ENCODE measurements at regions not wholly inside any gene's neighbourhood (a gene's known extent, or its start where the extent isn't known, plus 50 kb on each side); places are given as distances from the start of the nearest gene placed in this dataset.

DNA sequence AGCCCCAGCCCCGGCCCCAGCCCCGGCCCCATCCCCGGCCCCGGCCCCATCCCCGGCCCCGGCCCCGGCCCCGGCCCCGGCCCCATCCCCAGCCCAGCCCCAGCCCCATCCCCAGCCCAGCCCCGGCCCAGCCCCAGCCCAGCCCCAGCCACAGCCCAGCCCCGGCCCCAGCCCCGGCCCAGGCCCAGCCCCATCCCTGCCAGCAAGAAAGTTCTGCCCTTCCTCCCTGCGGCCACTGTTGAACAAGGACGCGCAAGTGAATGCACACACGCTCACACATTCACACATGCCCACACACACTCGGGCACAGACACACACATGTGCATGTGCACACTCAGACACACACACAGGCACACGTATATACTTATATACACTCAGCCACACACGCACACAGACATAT is 287.0 kb downstream of the NDUFA10 start:
- no peaks in the 10 kb centered on the region; the same call in 1 of the 2 replicates for H3K4me1 ChIP-seq (ENCODE audit: control insufficient read depth, insufficient read depth, low read length)
- WGBS (ENCODE audit: insufficient coverage, insufficient read length), result no CpG with 5 or more reads among the region's 19 CpGs

DNA sequence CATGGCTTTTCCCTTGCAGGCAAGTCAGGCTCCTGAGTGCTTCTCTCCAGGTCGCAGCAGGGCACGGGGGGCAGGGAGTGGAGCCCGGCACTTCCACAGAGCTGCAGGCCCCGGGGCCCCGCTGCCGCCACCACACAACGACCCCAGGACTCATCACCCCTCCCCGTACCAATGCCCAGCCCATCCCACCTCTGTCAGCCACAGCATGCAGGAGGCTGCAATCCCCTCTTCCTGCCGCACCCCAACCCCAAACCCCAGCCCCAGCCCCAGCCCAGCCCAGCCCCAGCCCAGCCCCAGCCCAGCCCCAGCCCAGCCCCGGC is 288.0 kb downstream of the NDUFA10 start:
- no peak overlapping the region for H3K27ac ChIP-seq (ENCODE audit: low read length)
- H3K9me3 ChIP-seq (ENCODE audit: control insufficient read depth, insufficient read depth, low read length), result no peaks in the 10 kb centered on the region
- no peak overlapping the region for H3K4me3 ChIP-seq (ENCODE audit: low read length)
- H3K4me1 ChIP-seq (ENCODE audit: control insufficient read depth, insufficient read depth, low read length), result no peaks in the 10 kb centered on the region; the same call in 1 of the 2 replicates
- no peaks in the 10 kb centered on the region for H3K36me3 ChIP-seq (ENCODE audit: control insufficient read depth, insufficient read depth, low read length)
- no peak for DNase-seq (ENCODE audit: low read depth, low spot score)
- no CpG with 5 or more reads among the region's 10 CpGs for WGBS (ENCODE audit: insufficient coverage, insufficient read length)
- H3K27me3 ChIP-seq (ENCODE audit: control insufficient read depth, insufficient read depth, low read length), result no peaks in the 10 kb centered on the region

More for the DNA sequence above, 287.0 kb downstream of the NDUFA10 start:
- H3K27me3 ChIP-seq (ENCODE audit: control insufficient read depth, insufficient read depth, low read length), result no peaks in the 10 kb centered on the region
- H3K36me3 ChIP-seq (ENCODE audit: control insufficient read depth, insufficient read depth, low read length), result no peaks in the 10 kb centered on the region
- no peaks in the 10 kb centered on the region for H3K9me3 ChIP-seq (ENCODE audit: control insufficient read depth, insufficient read depth, low read length)
- DNase-seq (ENCODE audit: low read depth, low spot score), result no peak
- no peak overlapping the region for H3K27ac ChIP-seq (ENCODE audit: low read length)
- H3K4me3 ChIP-seq (ENCODE audit: low read length), result peak overlapping the region; percentile 25; the same call in 1 of the 2 replicates

DNA sequence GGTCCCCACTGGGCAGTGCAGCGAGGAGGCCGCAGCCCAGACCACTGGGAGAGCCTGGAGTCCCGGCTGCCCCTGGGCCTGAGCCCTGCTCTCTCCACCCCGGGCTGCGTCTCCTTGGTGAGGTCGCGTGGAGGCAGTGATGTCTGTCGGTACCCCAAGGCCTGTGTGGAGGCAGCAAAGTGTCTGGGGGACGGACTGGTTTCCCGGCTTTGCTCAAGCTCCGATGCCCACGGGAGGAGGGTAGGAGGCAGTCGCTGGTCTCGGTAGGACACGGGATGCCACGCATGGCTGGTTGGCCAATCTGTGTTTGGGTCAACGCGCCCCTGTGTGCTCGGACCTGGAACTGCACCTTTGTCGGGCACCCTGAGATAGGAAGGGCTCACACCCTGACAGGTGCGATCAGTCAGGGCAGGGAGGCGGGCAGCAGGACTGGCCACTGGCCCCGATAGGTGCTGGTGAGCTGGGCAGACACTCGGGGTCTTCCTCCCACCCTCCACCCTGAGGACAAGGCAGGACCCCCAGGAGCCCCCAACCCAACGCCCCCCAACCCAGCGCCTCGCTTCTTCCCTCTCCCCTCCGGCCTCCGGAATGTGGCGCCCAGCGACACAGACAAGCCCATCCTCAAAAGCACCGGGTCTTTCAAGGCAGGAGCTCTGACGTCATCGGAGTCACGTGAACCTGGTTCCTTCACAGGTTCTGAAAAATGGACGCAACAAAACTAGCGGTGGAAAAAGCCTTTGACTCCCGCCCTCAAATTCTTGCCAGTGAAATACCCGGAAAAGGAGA is 288.6 kb downstream of the NDUFA10 start:
- H3K27ac ChIP-seq (ENCODE audit: low read length), result no peak overlapping the region
- no peaks in the 10 kb centered on the region for H3K9me3 ChIP-seq (ENCODE audit: control insufficient read depth, insufficient read depth, low read length)
- no CpG with 5 or more reads among the region's 39 CpGs for WGBS (ENCODE audit: insufficient coverage, insufficient read length)
- H3K27me3 ChIP-seq (ENCODE audit: control insufficient read depth, insufficient read depth, low read length), result no peaks in the 10 kb centered on the region
- no peak overlapping the region for H3K4me3 ChIP-seq (ENCODE audit: low read length)
- H3K36me3 ChIP-seq (ENCODE audit: control insufficient read depth, insufficient read depth, low read length), result no peaks in the 10 kb centered on the region
- no peaks in the 10 kb centered on the region; the same call in 1 of the 2 replicates for H3K4me1 ChIP-seq (ENCODE audit: control insufficient read depth, insufficient read depth, low read length)
- no peak for DNase-seq (ENCODE audit: low read depth, low spot score)

DNA sequence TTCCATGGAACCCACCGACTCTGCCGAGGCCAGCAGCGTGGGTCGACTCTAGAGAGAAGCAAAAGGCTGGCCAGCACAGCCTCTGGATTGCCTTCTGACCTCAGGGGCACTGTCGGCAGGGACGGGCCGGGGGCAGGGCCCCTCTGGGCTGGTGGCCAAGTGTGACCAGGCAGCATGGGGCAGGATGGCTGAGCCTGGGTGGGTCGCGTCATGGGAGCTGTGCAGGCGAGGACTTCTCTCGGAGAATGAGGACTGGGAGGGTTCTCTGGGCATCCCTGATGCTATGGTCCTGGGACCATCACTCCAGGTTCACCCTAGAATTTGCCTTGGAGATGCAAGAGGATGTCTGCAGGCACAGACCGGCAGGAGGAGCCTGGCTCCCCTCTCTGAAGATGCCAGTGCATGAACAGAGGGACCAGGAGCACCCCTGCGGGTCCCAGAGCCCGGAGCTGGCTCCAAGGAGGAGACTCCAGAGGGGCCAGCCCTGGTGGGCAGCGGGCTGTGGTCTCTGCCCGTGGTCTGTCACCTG is 289.2 kb downstream of the NDUFA10 start:
- no peak overlapping the region for H3K27ac ChIP-seq (ENCODE audit: low read length)
- WGBS (ENCODE audit: insufficient coverage, insufficient read length), result no CpG with 5 or more reads among the region's 16 CpGs
- H3K27me3 ChIP-seq (ENCODE audit: control insufficient read depth, insufficient read depth, low read length), result no peaks in the 10 kb centered on the region
- no peaks in the 10 kb centered on the region for H3K36me3 ChIP-seq (ENCODE audit: control insufficient read depth, insufficient read depth, low read length)
- no peak overlapping the region for H3K4me3 ChIP-seq (ENCODE audit: low read length)
- no peak for DNase-seq (ENCODE audit: low read depth, low spot score)
- H3K4me1 ChIP-seq (ENCODE audit: control insufficient read depth, insufficient read depth, low read length), result no peaks in the 10 kb centered on the region; the same call in 1 of the 2 replicates
- no peaks in the 10 kb centered on the region for H3K9me3 ChIP-seq (ENCODE audit: control insufficient read depth, insufficient read depth, low read length)

DNA sequence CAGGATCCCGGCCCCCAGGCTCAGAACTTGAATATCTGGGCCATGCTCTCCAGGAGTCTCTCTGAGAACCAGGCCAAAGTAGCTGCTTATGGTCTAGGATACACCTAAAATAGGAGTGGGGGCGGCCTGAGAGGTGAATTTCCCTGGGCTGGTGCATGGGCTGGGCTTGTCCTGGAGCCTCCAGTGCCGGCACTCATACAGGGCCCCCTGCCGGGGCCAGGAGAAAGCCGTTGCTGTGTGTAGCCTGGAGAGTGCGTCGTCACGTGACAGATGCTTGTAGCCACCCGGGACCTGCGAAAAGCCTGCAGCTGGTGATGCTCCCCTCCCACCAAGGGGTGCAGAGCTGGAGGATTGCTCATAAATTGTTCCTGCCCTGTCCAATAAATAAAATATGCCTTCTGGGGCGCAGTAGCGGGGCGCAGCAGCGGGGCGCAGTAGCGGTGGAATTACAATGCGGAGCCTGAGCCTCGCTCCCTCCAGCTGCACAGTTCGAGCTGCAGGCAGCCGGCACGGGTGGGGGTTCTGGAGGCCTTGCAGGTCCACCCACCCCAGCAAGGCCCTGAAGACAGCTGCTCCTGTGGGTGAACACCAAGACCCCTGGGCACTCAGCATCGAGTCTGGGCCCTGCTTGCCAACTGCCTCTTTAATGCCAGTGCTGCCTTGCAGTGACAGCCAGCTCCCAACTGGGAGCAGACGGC is 289.9 kb downstream of the NDUFA10 start:
- Histone ChIP-seq H3K4me1 (ENCODE audit: control insufficient read depth, insufficient read depth, low read length) (no peaks in the 10 kb centered on the region; the same call in 1 of the 2 replicates), H3K27me3 (ENCODE audit: control insufficient read depth, insufficient read depth, low read length) (no peaks in the 10 kb centered on the region), H3K9me3 (ENCODE audit: control insufficient read depth, insufficient read depth, low read length) (no peaks in the 10 kb centered on the region), H3K36me3 (ENCODE audit: control insufficient read depth, insufficient read depth, low read length) (no peaks in the 10 kb centered on the region), H3K27ac (ENCODE audit: low read length) (no peak overlapping the region), H3K4me3 (ENCODE audit: low read length) (no peak overlapping the region)
- DNase-seq (ENCODE audit: low read depth, low spot score), result no peak
- no CpG with 5 or more reads among the region's 23 CpGs for WGBS (ENCODE audit: insufficient coverage, insufficient read length)

DNA sequence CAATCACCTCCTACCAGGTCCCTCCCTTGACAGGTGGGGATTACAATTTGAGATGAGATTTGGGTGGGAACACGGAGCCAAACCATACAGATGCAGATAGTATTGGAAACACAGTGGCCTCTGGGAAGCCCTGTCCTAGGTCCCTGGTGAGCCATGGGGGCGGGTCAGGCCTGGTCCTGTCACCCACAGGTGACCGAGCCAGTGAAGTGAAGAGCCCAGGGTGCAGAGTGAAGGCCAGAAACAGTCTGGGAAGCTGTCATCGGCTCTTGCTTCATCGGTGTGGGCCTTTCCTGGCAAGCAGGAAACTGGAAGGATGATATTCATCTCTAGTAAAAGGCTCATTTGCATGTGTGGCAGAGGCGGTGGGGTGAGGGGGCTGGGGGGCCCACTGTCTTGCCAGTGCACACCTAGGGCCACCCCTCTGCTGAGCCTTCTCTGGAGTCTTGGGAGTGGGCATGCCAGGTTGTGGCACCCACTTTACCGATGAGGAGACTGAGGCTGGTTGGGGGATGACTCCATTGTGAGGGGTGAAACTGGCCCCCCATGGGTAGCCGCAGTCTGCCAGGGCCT is 290.6 kb downstream of the NDUFA10 start:
- no peaks in the 10 kb centered on the region for H3K27me3 ChIP-seq (ENCODE audit: control insufficient read depth, insufficient read depth, low read length)
- H3K9me3 ChIP-seq (ENCODE audit: control insufficient read depth, insufficient read depth, low read length), result no peaks in the 10 kb centered on the region
- H3K4me3 ChIP-seq (ENCODE audit: low read length), result no peak overlapping the region
- no peaks in the 10 kb centered on the region for H3K36me3 ChIP-seq (ENCODE audit: control insufficient read depth, insufficient read depth, low read length)
- H3K4me1 ChIP-seq (ENCODE audit: control insufficient read depth, insufficient read depth, low read length), result no peaks in the 10 kb centered on the region; the same call in 1 of the 2 replicates
- H3K27ac ChIP-seq (ENCODE audit: low read length), result no peak overlapping the region
- no CpG with 5 or more reads among the region's 8 CpGs for WGBS (ENCODE audit: insufficient coverage, insufficient read length)
- no peak for DNase-seq (ENCODE audit: low read depth, low spot score)

DNA sequence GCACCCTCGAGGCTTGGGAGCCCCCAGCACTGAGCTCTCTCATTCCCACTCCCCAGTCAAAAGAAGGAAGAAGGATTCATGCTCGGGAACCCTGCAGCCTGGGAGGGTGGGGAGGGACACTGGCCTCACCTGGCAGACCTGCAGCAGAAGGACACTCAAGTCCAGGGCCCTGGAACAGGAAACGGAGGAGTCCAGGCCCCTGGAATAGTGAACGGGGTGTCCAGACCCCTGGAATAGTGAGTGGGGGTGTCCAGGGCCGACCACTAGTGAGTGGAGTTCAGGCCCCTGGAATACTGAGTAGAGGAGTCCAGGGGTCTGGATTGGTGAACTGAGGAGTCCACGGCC is 292.5 kb downstream of the NDUFA10 start:
- Histone ChIP-seq H3K9me3 (ENCODE audit: control insufficient read depth, insufficient read depth, low read length) (no peaks in the 10 kb centered on the region), H3K4me3 (ENCODE audit: low read length) (no peak overlapping the region), H3K27me3 (ENCODE audit: control insufficient read depth, insufficient read depth, low read length) (no peaks in the 10 kb centered on the region), H3K27ac (ENCODE audit: low read length) (no peak overlapping the region), H3K4me1 (ENCODE audit: control insufficient read depth, insufficient read depth, low read length) (no peaks in the 10 kb centered on the region; the same call in 1 of the 2 replicates), H3K36me3 (ENCODE audit: control insufficient read depth, insufficient read depth, low read length) (no peaks in the 10 kb centered on the region)
- no CpG with 5 or more reads among the region's 6 CpGs for WGBS (ENCODE audit: insufficient coverage, insufficient read length)
- no peak for DNase-seq (ENCODE audit: low read depth, low spot score)

DNA sequence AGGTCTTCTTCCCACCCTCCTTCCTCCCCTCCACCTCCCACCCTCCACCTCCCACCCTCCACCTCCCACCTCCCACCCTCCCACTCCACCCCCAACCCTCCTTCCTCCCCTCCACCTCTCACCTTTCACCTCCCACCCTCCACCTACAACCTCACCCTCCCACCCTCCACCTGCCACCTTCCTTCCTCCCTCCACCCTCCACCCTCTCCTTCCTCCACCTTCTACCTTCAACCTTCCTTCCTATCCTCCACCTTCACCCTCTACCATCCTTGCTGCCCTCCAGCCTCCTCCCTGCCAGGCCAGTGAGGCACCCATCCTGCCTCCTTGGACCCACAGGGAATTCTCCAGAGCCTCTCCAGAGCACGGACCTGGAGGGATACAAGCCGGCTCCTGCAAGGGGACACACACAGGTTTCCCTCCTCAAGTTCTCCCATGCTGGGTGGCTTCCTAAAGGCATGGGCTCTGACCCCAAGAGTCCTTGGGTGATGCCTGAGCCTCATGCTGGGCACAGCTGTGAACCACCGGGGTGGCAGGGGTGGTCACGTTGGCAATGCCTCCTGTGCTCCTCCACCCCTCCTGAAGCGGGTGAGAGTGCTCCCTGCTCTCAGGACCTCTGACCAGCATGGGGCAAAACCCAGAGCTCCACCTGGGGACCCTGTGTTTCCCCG is 293.0 kb downstream of the NDUFA10 start:
- Histone ChIP-seq H3K4me3 (ENCODE audit: low read length) (no peak overlapping the region), H3K9me3 (ENCODE audit: control insufficient read depth, insufficient read depth, low read length) (no peaks in the 10 kb centered on the region), H3K4me1 (ENCODE audit: control insufficient read depth, insufficient read depth, low read length) (no peaks in the 10 kb centered on the region; the same call in 1 of the 2 replicates), H3K36me3 (ENCODE audit: control insufficient read depth, insufficient read depth, low read length) (no peaks in the 10 kb centered on the region), H3K27me3 (ENCODE audit: control insufficient read depth, insufficient read depth, low read length) (no peaks in the 10 kb centered on the region), H3K27ac (ENCODE audit: low read length) (no peak overlapping the region)
- no CpG with 5 or more reads among the region's 6 CpGs for WGBS (ENCODE audit: insufficient coverage, insufficient read length)
- no peak for DNase-seq (ENCODE audit: low read depth, low spot score)

DNA sequence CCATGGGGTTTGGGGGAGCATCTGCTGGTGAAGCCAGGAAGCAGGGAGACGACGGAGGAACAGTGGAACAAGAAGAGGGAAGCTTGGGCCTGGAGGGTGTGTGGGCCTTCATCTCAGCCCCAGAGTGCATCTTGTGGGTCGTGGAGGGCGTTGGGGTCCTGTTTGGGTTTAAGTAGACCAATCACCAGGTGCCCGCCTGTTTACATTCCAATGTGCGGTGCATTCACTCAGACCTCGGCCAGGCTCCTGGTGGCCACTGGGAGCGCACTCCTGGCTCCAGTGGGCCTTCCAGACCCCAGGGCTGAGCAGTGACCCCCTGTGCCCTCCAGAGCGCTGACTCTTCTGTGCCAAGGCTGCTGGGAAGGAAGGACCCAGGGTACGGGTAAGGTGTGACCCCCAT is 293.7 kb downstream of the NDUFA10 start:
- no peaks in the 10 kb centered on the region for H3K9me3 ChIP-seq (ENCODE audit: control insufficient read depth, insufficient read depth, low read length)
- no peaks in the 10 kb centered on the region for H3K36me3 ChIP-seq (ENCODE audit: control insufficient read depth, insufficient read depth, low read length)
- no peaks in the 10 kb centered on the region; the same call in 1 of the 2 replicates for H3K4me1 ChIP-seq (ENCODE audit: control insufficient read depth, insufficient read depth, low read length)
- no peaks in the 10 kb centered on the region for H3K27me3 ChIP-seq (ENCODE audit: control insufficient read depth, insufficient read depth, low read length)
- no peak overlapping the region for H3K27ac ChIP-seq (ENCODE audit: low read length)
- no peak overlapping the region for H3K4me3 ChIP-seq (ENCODE audit: low read length)
- no CpG with 5 or more reads among the region's 10 CpGs for WGBS (ENCODE audit: insufficient coverage, insufficient read length)
- no peak for DNase-seq (ENCODE audit: low read depth, low spot score)

DNA sequence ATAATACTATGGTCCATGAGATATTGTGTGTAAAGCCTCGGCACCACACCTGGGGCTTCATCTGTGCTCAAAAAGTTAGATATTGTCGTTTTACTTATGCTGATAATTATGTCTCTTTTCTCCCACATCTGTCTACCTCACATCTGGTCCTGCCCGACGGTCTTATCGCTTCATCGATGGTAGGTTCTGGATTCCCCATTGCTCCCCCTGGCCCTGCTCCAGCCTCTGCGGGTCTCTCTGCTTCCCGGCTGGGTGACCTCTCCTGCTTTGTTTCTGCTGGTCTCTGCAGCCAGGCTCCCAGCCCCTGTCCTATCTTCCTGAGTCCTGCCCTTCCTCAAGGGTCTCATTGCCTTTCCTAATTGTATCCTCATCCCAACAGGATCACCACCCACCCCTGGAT is 294.2 kb downstream of the NDUFA10 start:
- no peak overlapping the region for H3K27ac ChIP-seq (ENCODE audit: low read length)
- DNase-seq (ENCODE audit: low read depth, low spot score), result no peak
- no peaks in the 10 kb centered on the region for H3K9me3 ChIP-seq (ENCODE audit: control insufficient read depth, insufficient read depth, low read length)
- no peak overlapping the region for H3K4me3 ChIP-seq (ENCODE audit: low read length)
- no peaks in the 10 kb centered on the region; the same call in 1 of the 2 replicates for H3K4me1 ChIP-seq (ENCODE audit: control insufficient read depth, insufficient read depth, low read length)
- no peaks in the 10 kb centered on the region for H3K27me3 ChIP-seq (ENCODE audit: control insufficient read depth, insufficient read depth, low read length)
- no peaks in the 10 kb centered on the region for H3K36me3 ChIP-seq (ENCODE audit: control insufficient read depth, insufficient read depth, low read length)
- WGBS (ENCODE audit: insufficient coverage, insufficient read length), result no CpG with 5 or more reads among the region's 8 CpGs
